ENCODE measurements at regions not wholly inside any gene's neighbourhood (a gene's known extent, or its start where the extent isn't known, plus 50 kb on each side); places are given as distances from the start of the nearest gene placed in this dataset.
"Not testable (repeated sequence)": the region's sequence is repeated elsewhere in the genome, so short reads cannot be mapped to it uniquely, and the experiment has no call there.

- DNase-seq = not testable (repeated sequence)
These were observed 513.5 kb downstream of the EDEM1 start for GRCh38 chr3:5701005-5701404.

- no peak for DNase-seq
These were observed 520.3 kb downstream of the EDEM1 start for GRCh38 chr3:5707794-5708193.

- DNase-seq = no peak
These were observed 522.2 kb downstream of the EDEM1 start for GRCh38 chr3:5709714-5710113.

GRCh38 chr3:5710718-5711117, 523.2 kb downstream of the EDEM1 start:
- no peak for DNase-seq

- DNase-seq = no peak
These were observed 529.7 kb downstream of the EDEM1 start for GRCh38 chr3:5717254-5717653.

- DNase-seq = not testable (repeated sequence)
These were observed 532.2 kb downstream of the EDEM1 start for GRCh38 chr3:5719668-5720067.

- DNase-seq = no peak
These were observed 538.3 kb downstream of the EDEM1 start for GRCh38 chr3:5725801-5726200.

- no peak for DNase-seq
These were observed 539.1 kb downstream of the EDEM1 start for GRCh38 chr3:5726621-5727020.

- no peak for DNase-seq
These were observed 540.4 kb downstream of the EDEM1 start for GRCh38 chr3:5727743-5728484.

- no peak for DNase-seq
These were observed 542.3 kb downstream of the EDEM1 start for GRCh38 chr3:5729852-5730251.

GRCh38 chr3:5731100-5731499, 543.6 kb downstream of the EDEM1 start:
- peak; percentile 16 to 51 for DNase-seq

- DNase-seq = no peak
These were observed 544.6 kb downstream of the EDEM1 start for GRCh38 chr3:5732081-5732480.

GRCh38 chr3:5733995-5734394, 546.5 kb downstream of the EDEM1 start:
- no peak for DNase-seq

- DNase-seq = no peak
These were observed 548.4 kb downstream of the EDEM1 start for GRCh38 chr3:5735896-5736295.

- DNase-seq = no peak
These were observed 551.9 kb downstream of the EDEM1 start for GRCh38 chr3:5739299-5739935.

GRCh38 chr3:5739949-5740348, 552.4 kb downstream of the EDEM1 start:
- DNase-seq = no peak

- no peak for DNase-seq
These were observed 553.5 kb downstream of the EDEM1 start for GRCh38 chr3:5741017-5741416.

GRCh38 chr3:5750091-5750490, 562.6 kb downstream of the EDEM1 start:
- DNase-seq = no peak

- no peak for DNase-seq
These were observed 563.5 kb downstream of the EDEM1 start for GRCh38 chr3:5750874-5751640.

- peak; percentile 68 to 84 for DNase-seq
These were observed 567.1 kb downstream of the EDEM1 start for GRCh38 chr3:5754602-5755001.

GRCh38 chr3:5756443-5756842, 568.9 kb downstream of the EDEM1 start:
- DNase-seq = no peak

GRCh38 chr3:5757213-5757804, 569.8 kb downstream of the EDEM1 start:
- DNase-seq = peak; percentile 40 to 51

GRCh38 chr3:5758699-5759098, 571.2 kb downstream of the EDEM1 start:
- DNase-seq = no peak

- DNase-seq = no peak
These were observed 575.0 kb downstream of the EDEM1 start for GRCh38 chr3:5762506-5762905.

All from Kasumi-1 (cell line).